Common myeloid progenitor, CD34-positive (primary cell): ENCODE measurements at regions not wholly inside any gene's neighbourhood (a gene's known extent, or its start where the extent isn't known, plus 50 kb on each side); places are given as distances from the start of the nearest gene placed in this dataset.

Source experiments
- CTCF ChIA-PET: fragments of 350-600 bp; sonication (Branson Sonifier 250); formaldehyde crosslinking; loops from one replicate; lab custom pipeline; 2021; ENCODE audit warnings: antibody characterized with exemption; lab: Charles Lee
- POLR2A ChIA-PET: fragments of 350-600 bp; sonication (Branson Sonifier 250); formaldehyde crosslinking; loops from one replicate; lab custom pipeline; 2021; ENCODE audit warnings: antibody characterized with exemption; lab: Charles Lee
- DNase-seq, 3 donors: peaks; one replicate each; pipeline versions ENCODE4 v3.0.0 to v3.0.0-alpha.2; 2013
- H3K27ac ChIP-seq, 2 experiments: 1 replicate in 1 of 2; 2 replicates in 1 of 2; pipeline ENCODE4 v1.7.0; 2013; ENCODE audit warnings: inconsistent platforms in 2 of 2, low read length in 2 of 2, mild to moderate bottlenecking in 2 of 2, low read depth in 1 of 2, moderate library complexity in 1 of 2; ENCODE audit not compliant: severe bottlenecking in 2 of 2, insufficient read depth in 1 of 2, poor library complexity in 1 of 2
- H3K27me3 ChIP-seq, 5 experiments: replicated peaks in 2 of 5; 1 replicate in 3 of 5; 2 replicates in 2 of 5; pipeline versions ENCODE4 v1.6.1 to v1.7.0; 2013; ENCODE audit warnings: low read length in 4 of 5, mild to moderate bottlenecking in 2 of 5, moderate library complexity in 2 of 5, inconsistent platforms in 1 of 5; ENCODE audit not compliant: insufficient read depth in 5 of 5, control insufficient read depth in 4 of 5
- H3K36me3 ChIP-seq, 4 experiments: 1 replicate in 2 of 4; 2 replicates in 2 of 4; pipeline versions ENCODE4 v1.6.1 to v1.7.0; 2013; ENCODE audit warnings: low read length in 3 of 4, control low read depth in 1 of 4, mild to moderate bottlenecking in 1 of 4; ENCODE audit not compliant: control insufficient read depth in 4 of 4, insufficient read depth in 4 of 4
- H3K4me1 ChIP-seq, 4 experiments: 1 replicate in 3 of 4; 2 replicates in 1 of 4; pipeline versions ENCODE4 v1.6.1 to v1.7.1; 2013; ENCODE audit warnings: low read length in 3 of 4, mild to moderate bottlenecking in 3 of 4, control low read depth in 1 of 4, inconsistent platforms in 1 of 4, moderate library complexity in 1 of 4; ENCODE audit not compliant: control insufficient read depth in 4 of 4, insufficient read depth in 4 of 4; ENCODE audit errors: control extremely low read depth in 1 of 4
- H3K4me3 ChIP-seq, 7 experiments: 1 replicate in 4 of 7; 2 replicates in 3 of 7; pipeline versions ENCODE4 v1.5.1 to v1.7.0; 2013; ENCODE audit warnings: mild to moderate bottlenecking in 7 of 7, low read length in 6 of 7, moderate library complexity in 6 of 7, inconsistent platforms in 2 of 7, low read depth in 2 of 7, control low read depth in 1 of 7; ENCODE audit not compliant: insufficient read depth in 4 of 7, control insufficient read depth in 1 of 7; ENCODE audit errors: extremely low read depth in 1 of 7
- H3K9me3 ChIP-seq, 5 experiments: 1 replicate in 4 of 5; 2 replicates in 1 of 5; pipeline versions ENCODE4 v1.6.1 to v1.7.1; 2013; ENCODE audit warnings: low read length in 4 of 5, mild to moderate bottlenecking in 2 of 5, inconsistent platforms in 1 of 5, low read depth in 1 of 5, moderate library complexity in 1 of 5; ENCODE audit not compliant: control insufficient read depth in 4 of 5, insufficient read depth in 2 of 5; ENCODE audit errors: control extremely low read depth in 1 of 5
- WGBS: methylation state at CpG from one replicate; pipeline ENCODE4 v1.1.5; 2013; ENCODE audit not compliant: insufficient coverage; 5-methylcytosine and 5-hydroxymethylcytosine counted together

GRCh38 chr1:115437196-115437595, 99.1 kb upstream of the NGF start:
- CTCF ChIA-PET, result no interaction called here

DNA sequence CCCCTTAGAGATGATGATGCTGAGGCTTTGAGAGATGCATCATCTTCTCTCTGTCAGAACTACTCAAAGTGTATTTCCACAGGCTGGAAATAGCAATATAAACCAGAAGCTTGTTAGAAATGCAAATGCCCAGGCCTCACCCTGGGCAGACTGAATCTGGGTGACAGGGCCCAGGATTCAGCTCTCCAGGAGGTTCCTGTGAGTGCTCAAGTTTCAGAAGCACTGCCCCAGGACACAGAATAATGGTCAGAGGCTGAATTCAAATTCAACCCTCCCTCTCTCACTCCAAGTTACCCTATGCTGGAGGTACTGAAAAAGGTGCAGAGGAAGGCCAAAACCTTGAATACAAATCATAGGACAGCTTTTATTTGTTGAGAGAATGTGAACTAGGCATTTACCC, 98.5 kb upstream of the NGF start:
- ChIA-PET CTCF (no interaction called here), POLR2A (no interaction called here)
- Histone ChIP-seq H3K9me3 (peaks cover 0 to 2% (median 0%) of the 10 kb centered on the region in 5 experiments), H3K27ac (no peak overlapping the region), H3K4me3 (no peak overlapping the region), H3K27me3 (no peaks in the 10 kb centered on the region), H3K36me3 (no peaks in the 10 kb centered on the region), H3K4me1 (no peaks in the 10 kb centered on the region)
- no peak for DNase-seq

More at GRCh38 chr1:115437196-115437595, 99.1 kb upstream of the NGF start:
- WGBS, result no CpG with 5 or more reads among the region's 7 CpGs
- DNase-seq, result no peak
- no peaks in the 10 kb centered on the region for H3K4me1 ChIP-seq
- H3K36me3 ChIP-seq, result no peaks in the 10 kb centered on the region
- no peaks in the 10 kb centered on the region for H3K27me3 ChIP-seq
- POLR2A ChIA-PET, result no interaction called here
- no peak overlapping the region for H3K4me3 ChIP-seq
- no peak overlapping the region for H3K27ac ChIP-seq
- H3K9me3 ChIP-seq, result peaks cover 0 to 2% (median under 1%) of the 10 kb centered on the region in 5 experiments

DNA sequence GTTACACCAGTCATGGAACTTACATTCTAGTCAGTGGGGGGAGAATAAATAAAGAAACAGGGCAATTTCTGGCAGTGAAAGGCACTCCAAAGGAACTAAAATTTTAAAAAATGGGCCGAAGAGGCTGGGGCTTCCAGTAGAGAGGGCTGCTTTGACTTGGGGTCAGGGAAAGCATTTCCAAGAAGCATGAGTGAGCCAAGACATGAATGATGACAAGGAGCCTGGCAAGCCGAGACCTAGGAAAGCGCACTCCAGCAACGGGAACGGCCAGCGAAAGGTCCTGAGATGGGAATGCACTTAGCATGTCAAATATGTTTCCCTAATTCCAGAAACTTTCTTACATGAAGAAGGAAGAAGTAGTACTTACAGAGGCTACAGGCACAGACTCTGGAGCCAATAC, 95.4 kb upstream of the NGF start:
- WGBS, result 99% methylated on average over 6 of the region's 6 CpGs
- Histone ChIP-seq H3K4me1 (peaks cover 0 to 3% (median 0%) of the 10 kb centered on the region in 4 experiments), H3K9me3 (peaks cover 0 to 2% (median 1%) of the 10 kb centered on the region in 5 experiments), H3K27ac (no peak overlapping the region), H3K4me3 (no peak overlapping the region), H3K27me3 (no peaks in the 10 kb centered on the region), H3K36me3 (no peaks in the 10 kb centered on the region)
- no peak for DNase-seq
- ChIA-PET CTCF (no interaction called here), POLR2A (no interaction called here)

- WGBS, result 90% methylated on average over 5 of the region's 6 CpGs
- Histone ChIP-seq H3K4me1 (peaks cover 0 to 3% (median 0%) of the 10 kb centered on the region in 4 experiments), H3K9me3 (peaks cover 0 to 2% (median 1%) of the 10 kb centered on the region in 5 experiments), H3K4me3 (no peak overlapping the region), H3K36me3 (no peaks in the 10 kb centered on the region), H3K27ac (no peak overlapping the region), H3K27me3 (no peaks in the 10 kb centered on the region)
- ChIA-PET CTCF (no interaction called here), POLR2A (no interaction called here)
- no peak for DNase-seq
Observed at GRCh38 chr1:115432061-115432460, 94.0 kb upstream of the NGF start.

GRCh38 chr1:115430441-115431158, 92.6 kb upstream of the NGF start:
- H3K9me3 ChIP-seq, result peaks cover 0 to 2% (median 1%) of the 10 kb centered on the region in 5 experiments
- 100% methylated on average over 5 of the region's 7 CpGs for WGBS

GRCh38 chr1:115429884-115430283, 91.8 kb upstream of the NGF start:
- ChIA-PET CTCF (no interaction called here), POLR2A (no interaction called here)
- peaks cover 0 to 2% (median 1%) of the 10 kb centered on the region in 5 experiments for H3K9me3 ChIP-seq
- H3K4me3 ChIP-seq, result no peak overlapping the region
- no peaks in the 10 kb centered on the region for H3K27me3 ChIP-seq
- peaks cover 4 to 10% (median 6%) of the 10 kb centered on the region in 4 experiments for H3K4me1 ChIP-seq
- no peak for DNase-seq
- WGBS, result 100% methylated on average over 2 of the region's 2 CpGs
- H3K27ac ChIP-seq, result no peak overlapping the region
- H3K36me3 ChIP-seq, result no peaks in the 10 kb centered on the region

More at GRCh38 chr1:115430441-115431158, 92.6 kb upstream of the NGF start:
- no peak overlapping the region for H3K27ac ChIP-seq
- no peaks in the 10 kb centered on the region for H3K36me3 ChIP-seq
- no peak overlapping the region for H3K4me3 ChIP-seq
- ChIA-PET CTCF (no interaction called here), POLR2A (no interaction called here)
- no peaks in the 10 kb centered on the region for H3K27me3 ChIP-seq
- no peak for DNase-seq
- H3K4me1 ChIP-seq, result peaks cover 4 to 10% (median 6%) of the 10 kb centered on the region in 4 experiments

DNA sequence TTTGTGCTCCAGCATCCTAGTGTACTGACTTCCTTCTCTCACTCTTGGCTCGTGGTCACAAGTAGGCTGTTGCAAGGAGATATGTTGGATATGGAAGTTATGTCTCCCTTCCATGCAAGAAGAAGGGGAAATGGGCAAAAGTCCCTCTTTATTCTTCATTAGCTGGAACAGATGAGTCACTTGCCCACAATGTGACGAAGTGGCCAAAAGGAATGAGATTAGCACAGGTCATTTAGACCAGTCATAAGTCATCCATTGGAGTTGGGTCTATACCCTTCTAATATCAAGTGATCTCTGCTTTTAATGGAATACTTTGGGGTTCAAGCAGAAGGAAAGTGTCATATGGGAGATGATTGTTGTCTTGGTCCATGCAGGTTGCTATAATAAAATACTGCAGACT, 91.2 kb upstream of the NGF start:
- 100% methylated on average over 1 of the region's 2 CpGs for WGBS
- Histone ChIP-seq H3K4me3 (no peak overlapping the region), H3K27ac (no peak overlapping the region), H3K9me3 (peaks cover 0 to 2% (median 1%) of the 10 kb centered on the region in 5 experiments), H3K4me1 (peaks cover 4 to 10% (median 6%) of the 10 kb centered on the region in 4 experiments), H3K36me3 (no peaks in the 10 kb centered on the region), H3K27me3 (no peaks in the 10 kb centered on the region)
- no peak for DNase-seq
- ChIA-PET POLR2A (no interaction called here), CTCF (no interaction called here)
